SK-N-SH treated with all-trans-retinoic acid at 6 μM for 48 hours (cell line): ENCODE measurements at regions not wholly inside any gene's neighbourhood (a gene's known extent, or its start where the extent isn't known, plus 50 kb on each side); places are given as distances from the start of the nearest gene placed in this dataset.

Experiments
- ESRRG ChIP-seq: fragments of 250-450 bp; sonication (Bioruptor Pico); IDR thresholded peaks from 2 replicates; pipeline ENCODE4 v1.6.1; 2021; ENCODE audit warnings: mild to moderate bottlenecking
- PPARA ChIP-seq: fragments of 250-450 bp; sonication (Bioruptor Pico); IDR thresholded peaks from 2 replicates; pipeline ENCODE4 v1.5.0; 2020; ENCODE audit warnings: mild to moderate bottlenecking, borderline replicate concordance
- ZFP30 ChIP-seq: fragments of 450-650 bp; formaldehyde crosslinking; IDR thresholded peaks from 2 replicates; pipeline ENCODE4 v1.5.0; 2022; ENCODE audit warnings: mild to moderate bottlenecking, moderate library complexity
- TF ChIP-seq, protein P1 (sequence below): fragments of 250-450 bp; sonication (Bioruptor Pico); IDR thresholded peaks from 2 replicates; pipeline ENCODE4 v1.8.0; 2020; ENCODE audit warnings: mild to moderate bottlenecking, moderate library complexity, borderline replicate concordance
- TF ChIP-seq, protein P2 (sequence below): fragments of 250-450 bp; sonication (Bioruptor Pico); IDR thresholded peaks from 2 replicates; pipeline ENCODE4 v1.8.0; 2021; ENCODE audit warnings: low read depth, mild to moderate bottlenecking, moderate library complexity, borderline replicate concordance

- TF ChIP-seq, protein P1, sequence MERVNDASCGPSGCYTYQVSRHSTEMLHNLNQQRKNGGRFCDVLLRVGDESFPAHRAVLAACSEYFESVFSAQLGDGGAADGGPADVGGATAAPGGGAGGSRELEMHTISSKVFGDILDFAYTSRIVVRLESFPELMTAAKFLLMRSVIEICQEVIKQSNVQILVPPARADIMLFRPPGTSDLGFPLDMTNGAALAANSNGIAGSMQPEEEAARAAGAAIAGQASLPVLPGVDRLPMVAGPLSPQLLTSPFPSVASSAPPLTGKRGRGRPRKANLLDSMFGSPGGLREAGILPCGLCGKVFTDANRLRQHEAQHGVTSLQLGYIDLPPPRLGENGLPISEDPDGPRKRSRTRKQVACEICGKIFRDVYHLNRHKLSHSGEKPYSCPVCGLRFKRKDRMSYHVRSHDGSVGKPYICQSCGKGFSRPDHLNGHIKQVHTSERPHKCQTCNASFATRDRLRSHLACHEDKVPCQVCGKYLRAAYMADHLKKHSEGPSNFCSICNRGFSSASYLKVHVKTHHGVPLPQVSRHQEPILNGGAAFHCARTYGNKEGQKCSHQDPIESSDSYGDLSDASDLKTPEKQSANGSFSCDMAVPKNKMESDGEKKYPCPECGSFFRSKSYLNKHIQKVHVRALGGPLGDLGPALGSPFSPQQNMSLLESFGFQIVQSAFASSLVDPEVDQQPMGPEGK (CRISPR knock-in tag): no peak
- no peak for TF ChIP-seq ZFP30
- no peak for TF ChIP-seq ESRRG (CRISPR knock-in tag)
- TF ChIP-seq PPARA: no peak
- TF ChIP-seq, protein P2, sequence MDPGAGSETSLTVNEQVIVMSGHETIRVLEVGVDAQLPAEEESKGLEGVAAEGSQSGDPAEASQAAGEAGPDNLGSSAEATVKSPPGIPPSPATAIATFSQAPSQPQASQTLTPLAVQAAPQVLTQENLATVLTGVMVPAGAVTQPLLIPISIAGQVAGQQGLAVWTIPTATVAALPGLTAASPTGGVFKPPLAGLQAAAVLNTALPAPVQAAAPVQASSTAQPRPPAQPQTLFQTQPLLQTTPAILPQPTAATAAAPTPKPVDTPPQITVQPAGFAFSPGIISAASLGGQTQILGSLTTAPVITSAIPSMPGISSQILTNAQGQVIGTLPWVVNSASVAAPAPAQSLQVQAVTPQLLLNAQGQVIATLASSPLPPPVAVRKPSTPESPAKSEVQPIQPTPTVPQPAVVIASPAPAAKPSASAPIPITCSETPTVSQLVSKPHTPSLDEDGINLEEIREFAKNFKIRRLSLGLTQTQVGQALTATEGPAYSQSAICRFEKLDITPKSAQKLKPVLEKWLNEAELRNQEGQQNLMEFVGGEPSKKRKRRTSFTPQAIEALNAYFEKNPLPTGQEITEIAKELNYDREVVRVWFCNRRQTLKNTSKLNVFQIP (CRISPR knock-in tag): no peak
These were observed 143.8 kb downstream of the URB2 start for GRCh38 chr1:229769809-229770208.
